Testis (tissue), 2 donors: ENCODE measurements at regions not wholly inside any gene's neighbourhood (a gene's known extent, or its start where the extent isn't known, plus 50 kb on each side); places are given as distances from the start of the nearest gene placed in this dataset.

Experiments used
- DNase-seq: peaks from one replicate; pipeline ENCODE4 v3.0.0-alpha.2; 2019
- H3K27ac ChIP-seq, 2 donors: fragments of 200-600 bp; sonication (generic); one replicate each; pipeline ENCODE4 v1.5.1; 2019
- H3K27me3 ChIP-seq: fragments of 200-600 bp; sonication (generic); one replicate; pipeline ENCODE4 v1.5.1; 2019
- H3K36me3 ChIP-seq: fragments of 200-600 bp; sonication (generic); one replicate; pipeline ENCODE4 v1.5.1; 2017; ENCODE audit warnings: low read depth; ENCODE audit errors: missing control alignments
- H3K4me1 ChIP-seq: fragments of 200-600 bp; sonication (generic); one replicate; pipeline ENCODE4 v1.5.1; 2019
- H3K4me3 ChIP-seq, 2 donors: fragments of 200-600 bp; sonication (generic); one replicate each; pipeline ENCODE4 v1.5.1; 2017 to 2019
- H3K9me3 ChIP-seq: fragments of 200-600 bp; sonication (generic); one replicate; pipeline ENCODE4 v1.5.1; 2017
- POLR2A ChIP-seq: fragments of 450-650 bp; IDR thresholded peaks from one replicate; pipeline ENCODE4 v1.6.1; 2017; ENCODE audit warnings: antibody characterized with exemption, mild to moderate bottlenecking, moderate library complexity
- WGBS, 2 donors: methylation state at CpG; one replicate each; pipeline ENCODE4 v1.1.5; 2018; 5-methylcytosine and 5-hydroxymethylcytosine counted together
- intact Hi-C: fragments of 100-400 bp; cut with DNase I; formaldehyde crosslinking; loops from one replicate; pipeline ENCODE4 v1.15.1; 2023; ENCODE audit warnings: low total_unique reads
- TF ChIP-seq, protein P1 (sequence below), 3 experiments: fragments of 450-650 bp in 2 of 3; fragments of 200-600 bp in 1 of 3; sonication (generic) in 1 of 3; IDR thresholded peaks; one replicate each; pipeline ENCODE4 v1.5.1; 2016 to 2019; ENCODE audit warnings: antibody characterized with exemption in 3 of 3, mild to moderate bottlenecking in 2 of 3, moderate library complexity in 1 of 3

DNA sequence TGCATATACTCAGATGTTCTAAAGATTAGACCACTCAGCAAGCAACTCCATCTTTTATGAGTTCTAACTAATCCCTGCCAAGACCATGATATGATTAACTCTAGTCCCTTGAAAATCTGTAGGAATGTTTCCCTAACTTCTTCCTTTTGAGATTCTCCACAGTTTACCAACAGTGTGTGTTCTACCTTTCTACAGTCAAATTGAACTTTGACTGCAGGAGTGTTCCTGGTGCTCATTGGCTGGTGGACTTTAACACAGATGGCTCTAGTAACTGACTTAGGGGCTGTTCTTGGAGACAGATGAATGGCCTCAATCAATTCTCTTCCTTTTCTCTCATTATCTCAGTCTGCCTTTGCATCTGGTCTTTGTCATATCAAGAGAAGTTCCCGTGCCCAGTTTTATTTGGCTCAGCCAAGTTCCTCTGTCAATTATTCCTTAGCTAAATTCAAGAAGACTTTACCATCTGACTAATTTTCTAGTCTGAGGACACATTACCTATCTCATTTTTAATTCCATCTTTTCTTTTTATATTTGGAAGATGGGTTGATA lies 643.9 kb upstream of the CAMK1G start:
- TF ChIP-seq, protein P1, sequence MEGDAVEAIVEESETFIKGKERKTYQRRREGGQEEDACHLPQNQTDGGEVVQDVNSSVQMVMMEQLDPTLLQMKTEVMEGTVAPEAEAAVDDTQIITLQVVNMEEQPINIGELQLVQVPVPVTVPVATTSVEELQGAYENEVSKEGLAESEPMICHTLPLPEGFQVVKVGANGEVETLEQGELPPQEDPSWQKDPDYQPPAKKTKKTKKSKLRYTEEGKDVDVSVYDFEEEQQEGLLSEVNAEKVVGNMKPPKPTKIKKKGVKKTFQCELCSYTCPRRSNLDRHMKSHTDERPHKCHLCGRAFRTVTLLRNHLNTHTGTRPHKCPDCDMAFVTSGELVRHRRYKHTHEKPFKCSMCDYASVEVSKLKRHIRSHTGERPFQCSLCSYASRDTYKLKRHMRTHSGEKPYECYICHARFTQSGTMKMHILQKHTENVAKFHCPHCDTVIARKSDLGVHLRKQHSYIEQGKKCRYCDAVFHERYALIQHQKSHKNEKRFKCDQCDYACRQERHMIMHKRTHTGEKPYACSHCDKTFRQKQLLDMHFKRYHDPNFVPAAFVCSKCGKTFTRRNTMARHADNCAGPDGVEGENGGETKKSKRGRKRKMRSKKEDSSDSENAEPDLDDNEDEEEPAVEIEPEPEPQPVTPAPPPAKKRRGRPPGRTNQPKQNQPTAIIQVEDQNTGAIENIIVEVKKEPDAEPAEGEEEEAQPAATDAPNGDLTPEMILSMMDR (IDR thresholded peaks at IDR 0.05) = no peak
- TF ChIP-seq POLR2A = no peak
- intact Hi-C loops = no loop called here
- 46 to 65% methylated on average over 1 of the region's 1 CpG for WGBS, 2 donors
- Histone ChIP-seq H3K4me1 (no peaks in the 10 kb centered on the region), H3K9me3 (no peaks in the 10 kb centered on the region), H3K4me3 (no peak overlapping the region), H3K27me3 (no peaks in the 10 kb centered on the region), H3K27ac (no peak overlapping the region), H3K36me3 (no peaks in the 10 kb centered on the region)
- no peak for DNase-seq

DNA sequence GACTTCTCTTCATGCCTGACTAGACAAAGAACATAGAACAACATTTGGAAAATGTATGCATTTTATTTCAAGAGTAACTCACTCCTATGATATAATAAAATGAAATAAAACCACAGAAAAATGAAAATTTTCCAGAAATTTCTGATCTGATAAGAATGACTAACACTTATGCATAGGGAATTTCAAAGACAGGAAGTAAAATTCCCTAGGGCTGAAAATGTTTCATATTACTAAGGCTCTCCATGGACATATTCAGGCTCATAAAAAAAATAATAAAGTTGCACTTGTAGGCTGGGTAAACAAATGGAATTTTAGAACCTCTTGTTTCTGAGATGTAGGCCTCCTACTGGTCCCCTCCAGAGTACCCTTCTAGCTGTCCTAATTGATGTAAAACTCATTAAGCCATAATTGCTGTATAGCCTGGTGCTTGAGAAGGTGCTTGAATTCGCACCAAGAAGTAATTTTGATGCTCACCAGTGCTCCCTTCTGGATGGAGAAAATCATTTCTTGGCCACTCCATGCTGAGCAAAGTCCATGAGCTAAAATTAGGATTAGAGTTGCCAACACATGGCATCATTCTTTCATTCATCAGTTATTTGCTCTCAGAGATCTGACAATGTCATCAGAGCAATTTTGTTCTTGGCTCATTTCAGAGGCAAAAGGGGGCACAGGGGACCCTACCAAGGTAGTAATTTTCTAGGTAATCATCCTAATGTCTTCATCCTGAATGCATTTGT lies 641.0 kb upstream of the CAMK1G start:
- H3K4me1 ChIP-seq = no peaks in the 10 kb centered on the region
- H3K27ac ChIP-seq = no peak overlapping the region
- no peaks in the 10 kb centered on the region for H3K9me3 ChIP-seq
- DNase-seq = no peak
- no peak for TF ChIP-seq POLR2A
- TF ChIP-seq, protein P1 (IDR thresholded peaks at IDR 0.05) = no peak
- no peaks in the 10 kb centered on the region for H3K36me3 ChIP-seq
- no peaks in the 10 kb centered on the region for H3K27me3 ChIP-seq
- 76 to 90% methylated on average over 1 of the region's 1 CpG for WGBS, 2 donors
- intact Hi-C loops = no loop called here
- H3K4me3 ChIP-seq = no peak overlapping the region

DNA sequence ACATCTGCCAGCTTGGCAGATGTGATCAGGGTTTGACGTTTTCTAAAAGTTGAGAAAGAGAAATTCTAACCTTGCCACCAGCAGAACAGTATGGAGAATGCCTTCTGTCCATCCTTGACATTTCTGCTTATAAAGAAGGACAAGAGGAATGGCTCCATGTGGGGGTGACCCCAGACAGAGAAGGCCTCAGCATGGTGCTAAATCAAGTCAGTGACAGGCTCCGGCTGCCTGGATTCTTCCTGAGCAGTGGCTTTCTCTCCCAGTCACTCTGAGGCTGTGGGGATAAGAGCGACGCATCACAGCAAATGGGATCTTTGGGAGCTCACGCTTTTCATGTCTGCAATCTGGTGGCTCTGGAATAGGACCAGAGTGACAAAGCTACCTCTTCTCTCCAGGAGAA lies 640.2 kb upstream of the CAMK1G start:
- no peak for TF ChIP-seq POLR2A
- TF ChIP-seq, protein P1 (IDR thresholded peaks at IDR 0.05) = no peak
- intact Hi-C loops = no loop called here
- H3K4me1 ChIP-seq = no peaks in the 10 kb centered on the region
- WGBS, 2 donors = 85 to 89% methylated on average over 5 of the region's 5 CpGs
- H3K27ac ChIP-seq = no peak overlapping the region
- DNase-seq = no peak
- no peaks in the 10 kb centered on the region for H3K27me3 ChIP-seq
- no peaks in the 10 kb centered on the region for H3K36me3 ChIP-seq
- no peaks in the 10 kb centered on the region for H3K9me3 ChIP-seq
- no peak overlapping the region for H3K4me3 ChIP-seq

DNA sequence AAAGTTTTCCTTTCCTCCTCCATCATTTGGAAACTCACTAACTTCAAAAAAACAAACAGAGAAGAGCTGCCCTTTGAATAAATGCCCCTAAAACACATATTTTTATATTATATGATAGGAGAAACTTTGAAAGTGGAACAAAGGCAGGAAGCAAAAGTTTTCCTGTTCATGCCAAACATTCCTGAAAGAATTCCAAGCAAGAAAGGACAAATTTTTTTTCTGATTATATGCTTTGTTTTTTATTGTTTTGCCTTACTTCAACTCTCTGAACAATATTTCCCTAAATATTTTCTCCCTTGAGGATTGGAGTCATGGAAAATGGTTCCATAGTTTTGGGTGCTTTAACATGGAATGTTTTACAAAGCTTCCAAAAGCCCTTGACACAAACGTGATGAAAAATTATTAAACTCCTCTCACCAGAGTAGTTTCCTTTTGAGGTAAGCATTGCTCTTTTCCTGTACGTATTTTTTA lies 638.5 kb upstream of the CAMK1G start:
- WGBS, 2 donors = 16 to 26% methylated on average over 2 of the region's 2 CpGs
- H3K4me1 ChIP-seq = no peaks in the 10 kb centered on the region
- DNase-seq = no peak
- H3K9me3 ChIP-seq = no peaks in the 10 kb centered on the region
- no peaks in the 10 kb centered on the region for H3K36me3 ChIP-seq
- intact Hi-C loops = no loop called here
- no peak overlapping the region for H3K27ac ChIP-seq
- TF ChIP-seq POLR2A = no peak
- TF ChIP-seq, protein P1 (IDR thresholded peaks at IDR 0.05) = no peak
- no peaks in the 10 kb centered on the region for H3K27me3 ChIP-seq
- H3K4me3 ChIP-seq = no peak overlapping the region

DNA sequence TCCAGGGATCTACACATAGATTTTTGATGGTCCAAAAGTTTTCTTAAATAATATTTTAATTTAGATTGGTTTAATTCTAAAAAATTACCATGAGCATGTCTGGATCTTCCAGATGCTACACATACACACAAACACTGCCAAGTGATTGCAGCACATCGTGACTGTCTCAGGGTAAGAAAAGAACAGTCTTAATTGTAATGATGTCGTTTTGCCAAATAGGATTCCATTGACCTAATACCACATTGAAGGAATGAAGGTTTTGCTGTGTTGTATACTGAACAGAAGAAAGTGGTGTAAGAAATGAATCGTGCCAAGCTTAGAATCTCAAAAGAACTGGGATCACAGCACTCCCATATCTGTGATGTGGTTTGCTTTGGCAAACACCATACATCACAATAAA lies 633.3 kb upstream of the CAMK1G start:
- intact Hi-C loops = no loop called here
- no peaks in the 10 kb centered on the region for H3K27me3 ChIP-seq
- no peak for DNase-seq
- no peaks in the 10 kb centered on the region for H3K4me1 ChIP-seq
- H3K27ac ChIP-seq = no peak overlapping the region
- no peaks in the 10 kb centered on the region for H3K36me3 ChIP-seq
- 71 to 74% methylated on average over 3 of the region's 3 CpGs for whole genome bisulfite sequencing, 2 donors
- TF ChIP-seq POLR2A = no peak
- TF ChIP-seq, protein P1 (IDR thresholded peaks at IDR 0.05) = no peak
- no peak overlapping the region for H3K4me3 ChIP-seq
- H3K9me3 ChIP-seq = no peaks in the 10 kb centered on the region
